Lung (tissue), 11 donors: ENCODE measurements at regions not wholly inside any gene's neighbourhood (a gene's known extent, or its start where the extent isn't known, plus 50 kb on each side); places are given as distances from the start of the nearest gene placed in this dataset.

Experiments
- ATAC-seq: fragments of 200-7000 bp; cut with Tn5 transposase; one replicate; pipeline ENCODE4 v1.9.1; 2020; ENCODE audit warnings: moderate number of reproducible peaks; ENCODE audit not compliant: insufficient read depth, low FRiP score
- DNase-seq, 3 donors: peaks; one replicate each; pipeline ENCODE4 v3.0.0-alpha.2; 2013 to 2017
- H3K27ac ChIP-seq, 2 donors: one replicate each; pipeline ENCODE4 v1.5.1; 2013; ENCODE audit warnings: mild to moderate bottlenecking in 2 of 2, moderate library complexity in 2 of 2, control low read depth in 1 of 2, inconsistent platforms in 1 of 2, low read depth in 1 of 2, low read length in 1 of 2
- H3K27me3 ChIP-seq, 3 donors: one replicate each; pipeline ENCODE4 v1.5.1; 2013; ENCODE audit warnings: low read length in 2 of 3; ENCODE audit not compliant: control insufficient read depth in 3 of 3, insufficient read depth in 3 of 3
- H3K36me3 ChIP-seq, 4 donors: one replicate each; pipeline ENCODE4 v1.5.1; 2013; ENCODE audit warnings: low read length in 4 of 4, mild to moderate bottlenecking in 1 of 4, moderate library complexity in 1 of 4; ENCODE audit not compliant: control insufficient read depth in 4 of 4, insufficient read depth in 4 of 4
- H3K4me1 ChIP-seq, 5 donors: one replicate each; pipeline ENCODE4 v1.5.1; 2013; ENCODE audit warnings: low read length in 5 of 5, mild to moderate bottlenecking in 2 of 5, moderate library complexity in 1 of 5; ENCODE audit not compliant: control insufficient read depth in 5 of 5, insufficient read depth in 5 of 5
- H3K4me3 ChIP-seq: one replicate; pipeline ENCODE4 v1.5.1; 2013; ENCODE audit warnings: mild to moderate bottlenecking, control low read depth, moderate library complexity
- H3K9ac ChIP-seq, 2 donors: one replicate each; pipeline ENCODE4 v1.5.1; 2013; ENCODE audit warnings: low read length in 2 of 2, control low read depth in 1 of 2; ENCODE audit not compliant: insufficient read depth in 1 of 2
- H3K9me3 ChIP-seq, 4 donors: one replicate each; pipeline ENCODE4 v1.5.1; 2013; ENCODE audit warnings: low read length in 3 of 4, mild to moderate bottlenecking in 1 of 4, moderate library complexity in 1 of 4; ENCODE audit not compliant: control insufficient read depth in 4 of 4, insufficient read depth in 3 of 4
- WGBS, 2 donors: extraction: QIAGEN DNeasy Blood & Tissue Kit; methylation state at CpG; one replicate each; pipeline ENCODE4 v1.1.7; 2013; 5-methylcytosine and 5-hydroxymethylcytosine counted together
- TF ChIP-seq, protein P1 (sequence below): IDR thresholded peaks from 2 replicates; pipeline ENCODE4 v1.5.1; 2012; ENCODE audit warnings: mild to moderate bottlenecking; ENCODE audit errors: control extremely low read depth, extremely low read depth
- donor health status: control.
- donor health status: control.
- donor health status: Bipolar disorder and iron deficiency.
- donor health status: healthy.
- donor health status: DM: yes; HTN: yes; CAD: no.

GRCh38 chr18:72673242-72673641, 129.1 kb upstream of the CBLN2 start:
- Histone ChIP-seq H3K36me3 (no peaks in the 10 kb centered on the region), H3K4me1 (no peaks in the 10 kb centered on the region), H3K27me3 (no peaks in the 10 kb centered on the region), H3K9me3 (no peaks in the 10 kb centered on the region), H3K9ac (no peak overlapping the region), H3K4me3 (no peak overlapping the region), H3K27ac (no peak overlapping the region)
- DNase-seq = no peak
- no peak for ATAC-seq
- TF ChIP-seq, protein P1, sequence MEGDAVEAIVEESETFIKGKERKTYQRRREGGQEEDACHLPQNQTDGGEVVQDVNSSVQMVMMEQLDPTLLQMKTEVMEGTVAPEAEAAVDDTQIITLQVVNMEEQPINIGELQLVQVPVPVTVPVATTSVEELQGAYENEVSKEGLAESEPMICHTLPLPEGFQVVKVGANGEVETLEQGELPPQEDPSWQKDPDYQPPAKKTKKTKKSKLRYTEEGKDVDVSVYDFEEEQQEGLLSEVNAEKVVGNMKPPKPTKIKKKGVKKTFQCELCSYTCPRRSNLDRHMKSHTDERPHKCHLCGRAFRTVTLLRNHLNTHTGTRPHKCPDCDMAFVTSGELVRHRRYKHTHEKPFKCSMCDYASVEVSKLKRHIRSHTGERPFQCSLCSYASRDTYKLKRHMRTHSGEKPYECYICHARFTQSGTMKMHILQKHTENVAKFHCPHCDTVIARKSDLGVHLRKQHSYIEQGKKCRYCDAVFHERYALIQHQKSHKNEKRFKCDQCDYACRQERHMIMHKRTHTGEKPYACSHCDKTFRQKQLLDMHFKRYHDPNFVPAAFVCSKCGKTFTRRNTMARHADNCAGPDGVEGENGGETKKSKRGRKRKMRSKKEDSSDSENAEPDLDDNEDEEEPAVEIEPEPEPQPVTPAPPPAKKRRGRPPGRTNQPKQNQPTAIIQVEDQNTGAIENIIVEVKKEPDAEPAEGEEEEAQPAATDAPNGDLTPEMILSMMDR = no peak
- 52 to 57% methylated on average over 5 of the region's 5 CpGs for WGBS, 2 donors

DNA sequence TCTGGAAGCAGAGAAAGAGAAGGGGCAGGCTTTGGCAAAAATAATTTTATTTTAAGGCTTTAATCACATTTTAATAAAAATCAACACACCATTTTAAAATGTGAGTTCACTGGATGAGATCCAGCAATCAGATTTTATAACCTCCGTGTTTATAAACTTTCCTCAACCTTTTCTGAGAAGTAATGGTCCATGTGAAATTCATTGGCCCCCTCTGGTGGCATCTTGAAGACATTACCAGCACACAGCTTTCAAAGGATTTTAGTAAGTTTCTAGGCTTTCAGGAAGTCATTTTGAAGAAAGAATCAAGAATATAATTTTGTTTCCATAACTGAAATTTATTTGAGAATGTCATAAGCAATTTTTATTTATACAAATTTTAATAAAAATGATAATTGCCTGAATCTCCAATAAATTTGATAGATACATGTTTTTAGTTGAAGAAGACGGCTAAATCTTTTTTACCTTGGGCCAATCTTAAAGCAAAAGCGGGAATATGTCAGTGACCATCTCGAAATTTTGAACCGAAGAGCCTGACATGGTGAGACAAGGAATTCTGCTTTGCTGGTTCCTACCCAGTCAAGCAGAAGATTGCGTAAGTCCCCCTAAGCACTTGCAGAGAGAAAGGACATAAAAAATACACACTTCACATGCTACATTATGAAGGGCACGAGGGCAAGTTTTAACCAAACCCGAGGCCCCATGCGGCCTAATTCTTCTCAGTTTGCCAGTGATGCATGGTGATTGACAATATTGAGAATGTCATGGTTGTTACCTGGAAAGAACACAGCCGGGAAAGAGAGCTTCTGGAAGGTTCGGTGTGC, 128.4 kb upstream of the CBLN2 start:
- 58 to 71% methylated on average over 11 of the region's 11 CpGs for WGBS, 2 donors
- DNase-seq = peak in 2 of 3 donors; percentile 31 to 58
- TF ChIP-seq, protein P1 = peak; percentile 11

DNA sequence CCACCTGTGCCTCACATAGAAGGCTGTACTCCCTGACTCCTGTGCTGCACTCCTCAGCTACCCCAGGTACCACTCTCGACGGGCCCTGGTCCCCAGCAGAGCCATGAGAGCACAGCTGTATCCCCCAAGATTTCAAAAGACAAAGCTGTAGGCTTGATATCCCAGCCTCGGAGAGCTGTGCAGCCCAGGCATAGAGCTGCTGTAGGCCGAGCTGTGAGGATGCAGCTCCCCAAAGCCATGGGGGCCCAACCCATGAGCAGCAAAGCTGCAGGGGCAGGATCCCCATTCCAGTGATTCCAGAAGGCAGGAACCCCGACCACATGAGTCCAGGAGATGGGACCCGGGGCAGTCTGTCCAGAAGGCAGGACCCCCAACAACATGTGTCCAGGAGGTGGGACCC, 123.8 kb upstream of the CBLN2 start:
- Histone ChIP-seq H3K4me1 (no peaks in the 10 kb centered on the region), H3K9ac (no peak overlapping the region), H3K27me3 (no peaks in the 10 kb centered on the region), H3K4me3 (no peak overlapping the region), H3K36me3 (no peaks in the 10 kb centered on the region), H3K9me3 (peaks cover 0 to 2% (median 0%) of the 10 kb centered on the region in 4 donors), H3K27ac (no peak overlapping the region)
- ATAC-seq = no peak
- whole genome bisulfite sequencing, 2 donors = 82 to 84% methylated on average over 6 of the region's 6 CpGs
- TF ChIP-seq, protein P1 = no peak
- no peak for DNase-seq

More for the DNA sequence above, 128.4 kb upstream of the CBLN2 start:
- no peak overlapping the region for H3K27ac ChIP-seq
- no peaks in the 10 kb centered on the region for H3K4me1 ChIP-seq
- peaks cover 0 to 2% (median 0%) of the 10 kb centered on the region in 4 donors for H3K9me3 ChIP-seq
- ATAC-seq = no peak
- no peaks in the 10 kb centered on the region for H3K36me3 ChIP-seq
- H3K27me3 ChIP-seq = no peaks in the 10 kb centered on the region
- no peak overlapping the region for H3K4me3 ChIP-seq
- H3K9ac ChIP-seq = no peak overlapping the region
